Neural cell (in vitro differentiated cells): ENCODE measurements at regions not wholly inside any gene's neighbourhood (a gene's known extent, or its start where the extent isn't known, plus 50 kb on each side); places are given as distances from the start of the nearest gene placed in this dataset.

Source experiments
- H2AFZ ChIP-seq: fragments of 200-600, 300-800 bp; sonication (generic), shearing (Covaris generic); 2 replicates; pipeline ENCODE4 v1.6.0; 2014; ENCODE audit warnings: low read depth, mild to moderate bottlenecking, antibody characterized with exemption, low read length, moderate library complexity
- H3F3A ChIP-seq: fragments of 200-600 bp; shearing (Covaris generic); 2 replicates; pipeline ENCODE4 v1.6.1; 2016; ENCODE audit warnings: mild to moderate bottlenecking, moderate library complexity, mixed read lengths, antibody characterized with exemption, low read length; ENCODE audit not compliant: insufficient read depth, poor library complexity, severe bottlenecking
- H3K27ac ChIP-seq: fragments of 200-600, 300-800 bp; sonication (generic), shearing (Covaris generic); 2 replicates; pipeline ENCODE4 v1.5.1; 2014; ENCODE audit warnings: mild to moderate bottlenecking, low read length, moderate library complexity
- H3K27me3 ChIP-seq: fragments of 300-800, 200-600 bp; sonication (generic), shearing (Covaris generic); 2 replicates; pipeline ENCODE4 v1.6.0; 2014; ENCODE audit warnings: mild to moderate bottlenecking, low read depth, low read length, moderate library complexity; ENCODE audit not compliant: insufficient read depth
- H3K36me3 ChIP-seq: fragments of 300-800, 200-600 bp; sonication (generic), shearing (Covaris generic); 2 replicates; pipeline ENCODE4 v1.5.1; 2014; ENCODE audit warnings: mild to moderate bottlenecking, antibody characterized with exemption, low read length, moderate library complexity; ENCODE audit not compliant: insufficient read depth
- H3K4me2 ChIP-seq: fragments of 300-800, 200-600 bp; sonication (generic), shearing (Covaris generic); 2 replicates; pipeline ENCODE4 v1.6.0; 2014; ENCODE audit warnings: mild to moderate bottlenecking, low read length
- H3K4me3 ChIP-seq: fragments of 300-800, 200-600 bp; sonication (generic), shearing (Covaris generic); 2 replicates; pipeline ENCODE4 v1.5.1; 2014; ENCODE audit warnings: mild to moderate bottlenecking, low read length, moderate library complexity
- H3K79me2 ChIP-seq: fragments of 200-600 bp; shearing (Covaris generic); replicated peaks from 2 replicates; pipeline ENCODE4 v1.6.0; 2014; ENCODE audit warnings: mild to moderate bottlenecking, low read length, moderate library complexity; ENCODE audit not compliant: insufficient read depth
- H3K9ac ChIP-seq: fragments of 300-800, 200-600 bp; sonication (generic), shearing (Covaris generic); 2 replicates; pipeline ENCODE4 v1.6.1; 2016; ENCODE audit warnings: mild to moderate bottlenecking, low read length, mixed read lengths
- H3K9me2 ChIP-seq: fragments of 200-600 bp; shearing (Covaris generic); 2 replicates; pipeline ENCODE4 v1.6.1; 2016; ENCODE audit warnings: mild to moderate bottlenecking, low read length, mixed read lengths; ENCODE audit not compliant: insufficient read depth
- H3K9me3 ChIP-seq: fragments of 200-600, 300-800 bp; sonication (generic), shearing (Covaris generic); 2 replicates; pipeline ENCODE4 v1.6.1; 2016; ENCODE audit warnings: mild to moderate bottlenecking, mixed run types, low read length, moderate library complexity, mixed read lengths
- H4K20me1 ChIP-seq: fragments of 200-600 bp; shearing (Covaris generic); 2 replicates; pipeline ENCODE4 v1.6.1; 2016; ENCODE audit warnings: mild to moderate bottlenecking, mixed run types; ENCODE audit not compliant: insufficient read depth
- EP300 ChIP-seq: fragments of 450-650 bp; conservative IDR thresholded peaks from 2 replicates; pipeline ENCODE4 v1.6.1; 2014; ENCODE audit warnings: antibody characterized with exemption, mild to moderate bottlenecking, moderate library complexity; ENCODE audit not compliant: poor library complexity, severe bottlenecking
- EZH2 ChIP-seq: fragments of 200-600, 300-800 bp; shearing (Covaris generic), sonication (generic); IDR thresholded peaks from 2 replicates; pipeline ENCODE4 v1.6.1; 2014; ENCODE audit warnings: antibody characterized with exemption, low read length, borderline replicate concordance, mild to moderate bottlenecking; ENCODE audit not compliant: insufficient read depth, poor library complexity, severe bottlenecking
- MXI1 ChIP-seq: fragments of 450-650 bp; conservative IDR thresholded peaks from 2 replicates; pipeline ENCODE4 v1.6.1; 2014; ENCODE audit warnings: antibody characterized with exemption, mild to moderate bottlenecking; ENCODE audit not compliant: poor library complexity, severe bottlenecking
- POLR2AphosphoS5 ChIP-seq: IDR thresholded peaks from 2 replicates; pipeline ENCODE4 v1.6.1; 2012
- RAD21 ChIP-seq: fragments of 450-650 bp; conservative IDR thresholded peaks from 2 replicates; pipeline ENCODE4 v1.6.1; 2014; ENCODE audit warnings: antibody characterized with exemption, mild to moderate bottlenecking, moderate library complexity
- SMC3 ChIP-seq: fragments of 450-650 bp; conservative IDR thresholded peaks from 2 replicates; pipeline ENCODE4 v1.6.1; 2014; ENCODE audit warnings: antibody characterized with exemption, mild to moderate bottlenecking, moderate library complexity; ENCODE audit not compliant: poor library complexity
- TAF1 ChIP-seq: IDR thresholded peaks from 2 replicates; pipeline ENCODE4 v1.6.1; 2012; ENCODE audit warnings: low read depth
- TF ChIP-seq, protein P1 (sequence below): fragments of 450-650 bp; IDR thresholded peaks from 2 replicates; pipeline ENCODE4 v1.5.1; 2014; ENCODE audit warnings: antibody characterized with exemption, mild to moderate bottlenecking, moderate library complexity; ENCODE audit not compliant: poor library complexity, severe bottlenecking
- TF ChIP-seq, protein P2 (sequence below): IDR thresholded peaks from 2 replicates; pipeline ENCODE4 v1.6.1; 2012; ENCODE audit warnings: borderline replicate concordance

DNA sequence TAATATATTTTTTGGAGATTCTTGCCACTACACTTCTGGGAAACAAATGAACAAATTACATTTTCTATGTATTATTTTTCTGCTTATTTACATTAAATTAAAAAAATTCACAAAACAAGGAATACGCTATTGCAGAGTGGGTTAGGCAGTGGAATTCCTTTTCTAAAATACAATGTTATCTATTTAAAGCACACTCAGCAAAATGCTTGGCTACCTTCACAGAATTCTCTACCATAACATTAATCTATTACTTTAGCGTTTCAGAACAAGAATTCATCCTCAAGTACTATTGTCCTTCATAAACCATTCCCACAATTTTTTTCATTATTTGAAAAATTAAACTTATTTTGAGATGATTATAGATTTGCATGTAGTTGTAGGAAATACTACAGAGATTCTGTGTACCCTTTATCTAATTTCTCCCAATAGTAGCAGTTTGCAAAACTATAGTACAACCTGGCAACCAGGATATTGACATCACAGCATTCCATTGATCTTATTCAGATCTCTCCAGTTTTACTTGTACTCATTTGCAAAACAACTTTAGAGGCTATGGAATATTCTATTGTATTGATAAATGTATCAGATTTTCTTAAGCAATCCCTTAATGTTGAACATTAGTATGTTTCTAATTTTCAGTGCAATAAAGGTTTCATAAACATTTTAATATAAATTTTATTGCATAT is 120.9 kb downstream of the DLEU7 start:
- Histone ChIP-seq H3K4me2 (no peak overlapping the region), H3K79me2 (no peaks in the 10 kb centered on the region), H4K20me1 (no peaks in the 10 kb centered on the region), H3K9me2 (no peaks in the 10 kb centered on the region), H3K27ac (no peak overlapping the region), H3F3A (no peaks in the 10 kb centered on the region), H3K4me3 (no peak overlapping the region), H3K9ac (no peak overlapping the region), H3K36me3 (no peaks in the 10 kb centered on the region), H2AFZ (no peak overlapping the region), H3K9me3 (no peaks in the 10 kb centered on the region), H3K27me3 (no peaks in the 10 kb centered on the region)
- TF ChIP-seq SMC3 (no peak), EZH2 (no peak), TAF1 (no peak), MXI1 (no peak), RAD21 (no peak), POLR2AphosphoS5 (no peak), EP300 (no peak)
- TF ChIP-seq, protein P1, sequence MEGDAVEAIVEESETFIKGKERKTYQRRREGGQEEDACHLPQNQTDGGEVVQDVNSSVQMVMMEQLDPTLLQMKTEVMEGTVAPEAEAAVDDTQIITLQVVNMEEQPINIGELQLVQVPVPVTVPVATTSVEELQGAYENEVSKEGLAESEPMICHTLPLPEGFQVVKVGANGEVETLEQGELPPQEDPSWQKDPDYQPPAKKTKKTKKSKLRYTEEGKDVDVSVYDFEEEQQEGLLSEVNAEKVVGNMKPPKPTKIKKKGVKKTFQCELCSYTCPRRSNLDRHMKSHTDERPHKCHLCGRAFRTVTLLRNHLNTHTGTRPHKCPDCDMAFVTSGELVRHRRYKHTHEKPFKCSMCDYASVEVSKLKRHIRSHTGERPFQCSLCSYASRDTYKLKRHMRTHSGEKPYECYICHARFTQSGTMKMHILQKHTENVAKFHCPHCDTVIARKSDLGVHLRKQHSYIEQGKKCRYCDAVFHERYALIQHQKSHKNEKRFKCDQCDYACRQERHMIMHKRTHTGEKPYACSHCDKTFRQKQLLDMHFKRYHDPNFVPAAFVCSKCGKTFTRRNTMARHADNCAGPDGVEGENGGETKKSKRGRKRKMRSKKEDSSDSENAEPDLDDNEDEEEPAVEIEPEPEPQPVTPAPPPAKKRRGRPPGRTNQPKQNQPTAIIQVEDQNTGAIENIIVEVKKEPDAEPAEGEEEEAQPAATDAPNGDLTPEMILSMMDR, result no peak
- TF ChIP-seq, protein P2, sequence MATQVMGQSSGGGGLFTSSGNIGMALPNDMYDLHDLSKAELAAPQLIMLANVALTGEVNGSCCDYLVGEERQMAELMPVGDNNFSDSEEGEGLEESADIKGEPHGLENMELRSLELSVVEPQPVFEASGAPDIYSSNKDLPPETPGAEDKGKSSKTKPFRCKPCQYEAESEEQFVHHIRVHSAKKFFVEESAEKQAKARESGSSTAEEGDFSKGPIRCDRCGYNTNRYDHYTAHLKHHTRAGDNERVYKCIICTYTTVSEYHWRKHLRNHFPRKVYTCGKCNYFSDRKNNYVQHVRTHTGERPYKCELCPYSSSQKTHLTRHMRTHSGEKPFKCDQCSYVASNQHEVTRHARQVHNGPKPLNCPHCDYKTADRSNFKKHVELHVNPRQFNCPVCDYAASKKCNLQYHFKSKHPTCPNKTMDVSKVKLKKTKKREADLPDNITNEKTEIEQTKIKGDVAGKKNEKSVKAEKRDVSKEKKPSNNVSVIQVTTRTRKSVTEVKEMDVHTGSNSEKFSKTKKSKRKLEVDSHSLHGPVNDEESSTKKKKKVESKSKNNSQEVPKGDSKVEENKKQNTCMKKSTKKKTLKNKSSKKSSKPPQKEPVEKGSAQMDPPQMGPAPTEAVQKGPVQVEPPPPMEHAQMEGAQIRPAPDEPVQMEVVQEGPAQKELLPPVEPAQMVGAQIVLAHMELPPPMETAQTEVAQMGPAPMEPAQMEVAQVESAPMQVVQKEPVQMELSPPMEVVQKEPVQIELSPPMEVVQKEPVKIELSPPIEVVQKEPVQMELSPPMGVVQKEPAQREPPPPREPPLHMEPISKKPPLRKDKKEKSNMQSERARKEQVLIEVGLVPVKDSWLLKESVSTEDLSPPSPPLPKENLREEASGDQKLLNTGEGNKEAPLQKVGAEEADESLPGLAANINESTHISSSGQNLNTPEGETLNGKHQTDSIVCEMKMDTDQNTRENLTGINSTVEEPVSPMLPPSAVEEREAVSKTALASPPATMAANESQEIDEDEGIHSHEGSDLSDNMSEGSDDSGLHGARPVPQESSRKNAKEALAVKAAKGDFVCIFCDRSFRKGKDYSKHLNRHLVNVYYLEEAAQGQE, result no peak

DNA sequence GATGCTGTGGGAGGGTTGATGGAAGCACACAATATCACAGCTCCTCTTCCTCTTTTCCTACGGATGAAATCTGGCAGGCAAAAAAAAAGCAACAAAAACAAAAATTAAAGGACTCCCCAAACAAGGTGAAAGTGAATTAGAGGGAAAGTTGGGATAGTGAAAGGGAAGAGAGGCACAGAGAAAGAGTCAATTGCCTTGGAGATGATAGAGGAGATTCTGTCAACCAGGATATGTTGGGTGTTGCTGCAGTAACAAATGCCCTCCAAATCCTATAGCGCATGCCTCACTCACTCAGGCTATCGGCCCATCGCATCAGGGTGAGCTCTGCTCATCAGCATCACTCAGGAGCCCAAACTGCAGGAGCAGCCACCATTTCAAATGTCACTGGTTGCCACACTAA is 119.1 kb downstream of the DLEU7 start:
- Histone ChIP-seq H3K79me2 (no peaks in the 10 kb centered on the region), H4K20me1 (no peaks in the 10 kb centered on the region), H3K9me3 (no peaks in the 10 kb centered on the region), H3K36me3 (no peaks in the 10 kb centered on the region), H3F3A (no peaks in the 10 kb centered on the region), H3K9me2 (no peaks in the 10 kb centered on the region), H3K27me3 (no peaks in the 10 kb centered on the region), H3K4me3 (no peak overlapping the region), H2AFZ (no peak overlapping the region), H3K4me2 (no peak overlapping the region), H3K9ac (no peak overlapping the region), H3K27ac (no peak overlapping the region)
- TF ChIP-seq, protein P2, result no peak
- TF ChIP-seq MXI1, result no peak
- TF ChIP-seq TAF1, result no peak
- no peak for TF ChIP-seq EZH2
- TF ChIP-seq EP300, result no peak
- TF ChIP-seq SMC3, result no peak
- TF ChIP-seq, protein P1, result no peak
- no peak for TF ChIP-seq POLR2AphosphoS5
- TF ChIP-seq RAD21, result no peak
